ENCODE measurements at regions not wholly inside any gene's neighbourhood (a gene's known extent, or its start where the extent isn't known, plus 50 kb on each side); places are given as distances from the start of the nearest gene placed in this dataset.

DNA sequence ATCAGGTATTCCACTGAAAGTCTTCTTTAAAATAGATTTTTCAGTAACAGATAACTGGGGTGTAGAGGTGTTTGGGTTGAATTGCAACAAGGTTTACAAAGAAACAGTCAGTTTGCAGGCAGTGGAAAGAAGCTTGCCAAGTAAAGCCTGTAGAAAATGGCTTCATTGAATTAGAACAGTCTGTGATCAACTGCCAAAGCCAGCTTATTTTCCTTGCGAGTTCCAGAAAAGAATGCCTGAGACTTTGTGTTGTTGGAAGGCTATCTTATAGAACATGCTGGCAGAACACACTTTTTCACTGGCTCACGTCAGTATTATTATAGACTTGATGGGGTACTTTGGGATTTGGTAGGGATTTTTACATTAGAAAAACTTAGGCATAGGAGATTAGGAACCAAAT, 601.0 kb downstream of the XIRP2 start:
- no peak overlapping the region for H2AFZ ChIP-seq (ENCODE audit: low read length)
- no peaks in the 10 kb centered on the region for H3K79me1 ChIP-seq (ENCODE audit: low read depth, low read length)
- DNase-seq (ENCODE audit: low read depth in 1 of 2, low spot score in 2 of 2) = no peak
- no peak overlapping the region for H4K91ac ChIP-seq (replicated peaks; ENCODE audit: insufficient read length, low read length)
- no peak overlapping the region for H2BK15ac ChIP-seq (ENCODE audit: low read length)
- no peak overlapping the region for H3K4me2 ChIP-seq (ENCODE audit: insufficient read depth in 1 of 2, low read depth in 2 of 2, low read length in 2 of 2)
- H3K9me3 ChIP-seq (ENCODE audit: insufficient read depth in 2 of 2, low read depth in 1 of 2, low read length in 1 of 2) = no peaks in the 10 kb centered on the region
- no peaks in the 10 kb centered on the region for H3K23me2 ChIP-seq (ENCODE audit: low read depth, low read length)
- H2BK120ac ChIP-seq (replicated peaks; ENCODE audit: low read depth, low read length) = no peak overlapping the region
- no peak overlapping the region for H3K14ac ChIP-seq (ENCODE audit: insufficient read length)
- no peak overlapping the region for H3K18ac ChIP-seq (ENCODE audit: extremely low read depth, low read length)
- POLR2A ChIA-PET (ENCODE audit: partially characterized antibody) = no interaction called here
- H3K23ac ChIP-seq (ENCODE audit: insufficient read length) = no peak overlapping the region
- H4K5ac ChIP-seq (ENCODE audit: insufficient read length, low read depth, low read length) = no peak overlapping the region
- no peak overlapping the region for H3K4ac ChIP-seq (replicated peaks; ENCODE audit: insufficient read length, low read depth, low read length)
- no peaks in the 10 kb centered on the region for H3K27me3 ChIP-seq (replicated peaks in 1 of 4; ENCODE audit: control insufficient read depth in 3 of 4, extremely low read depth in 1 of 4, insufficient read depth in 3 of 4, low read length in 3 of 4)
- peaks cover 0 to 3% (median 1%) of the 10 kb centered on the region in 4 experiments; a peak in 3 of 7 replicates for H3K4me1 ChIP-seq (replicated peaks in 1 of 4; ENCODE audit: control insufficient read depth in 3 of 4, insufficient read depth in 4 of 4, low read length in 3 of 4)
- no peak overlapping the region for H2BK5ac ChIP-seq (ENCODE audit: low read depth, low read length)
- no peak overlapping the region for H3K9ac ChIP-seq (replicated peaks in 1 of 4; ENCODE audit: extremely low read depth in 1 of 4, low read depth in 3 of 4, low read length in 3 of 4)
- H2BK12ac ChIP-seq (ENCODE audit: low read depth, low read length) = no peak overlapping the region
- CTCF ChIA-PET (ENCODE audit: partially characterized antibody) = interaction anchor here (1.1 kb wide), 1 partner anchor 98 kb away, joined by 3 read pairs; no protein-coding TSS in a partner anchor
- H3K36me3 ChIP-seq (ENCODE audit: control insufficient read depth in 2 of 4, insufficient read depth in 4 of 4, low read length in 3 of 4) = peaks cover 0 to 3% (median 0%) of the 10 kb centered on the region in 4 experiments; a peak in 2 of 8 replicates
- peaks cover 0 to 32% of the 10 kb centered on the region in 2 experiments; a peak in 2 of 4 replicates for H3K79me2 ChIP-seq (ENCODE audit: control insufficient read depth in 1 of 2, insufficient read depth in 2 of 2, low read length in 2 of 2)
- no peaks in the 10 kb centered on the region for H4K20me1 ChIP-seq (replicated peaks in 1 of 2; ENCODE audit: control insufficient read depth in 1 of 2, insufficient read depth in 2 of 2, low read length in 2 of 2)
- H3K4me3 ChIP-seq (ENCODE audit: extremely low read depth in 1 of 4, insufficient read depth in 2 of 4, low read depth in 3 of 4, low read length in 4 of 4) = no peak overlapping the region
- no peak overlapping the region for H2AK5ac ChIP-seq (ENCODE audit: low read depth, low read length)
- 82% methylated on average over 2 of the region's 2 CpGs; no CpG with 5 or more reads in 1 of the 2 experiments for WGBS, 2 experiments (ENCODE audit: extremely low coverage in 1 of 2, insufficient coverage in 1 of 2, insufficient read length in 1 of 2, insufficient replicate concordance in 2 of 2, low coverage in 1 of 2, low lambda C conversion rate in 2 of 2, missing lambda C conversion rate in 1 of 2)
- H3K56ac ChIP-seq (replicated peaks; ENCODE audit: insufficient read length, low read depth, low read length) = no peak overlapping the region
- no peak overlapping the region for H3K27ac ChIP-seq (ENCODE audit: low read depth, low read length)
- H4K8ac ChIP-seq (ENCODE audit: extremely low read depth, insufficient read depth, low read length) = no peak overlapping the region
- FAIRE-seq = no peak
- no peak overlapping the region for H2BK20ac ChIP-seq (ENCODE audit: low read length)
- TF ChIP-seq, protein P1, sequence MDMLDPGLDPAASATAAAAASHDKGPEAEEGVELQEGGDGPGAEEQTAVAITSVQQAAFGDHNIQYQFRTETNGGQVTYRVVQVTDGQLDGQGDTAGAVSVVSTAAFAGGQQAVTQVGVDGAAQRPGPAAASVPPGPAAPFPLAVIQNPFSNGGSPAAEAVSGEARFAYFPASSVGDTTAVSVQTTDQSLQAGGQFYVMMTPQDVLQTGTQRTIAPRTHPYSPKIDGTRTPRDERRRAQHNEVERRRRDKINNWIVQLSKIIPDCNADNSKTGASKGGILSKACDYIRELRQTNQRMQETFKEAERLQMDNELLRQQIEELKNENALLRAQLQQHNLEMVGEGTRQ (IDR thresholded peaks at IDR 0.05; ENCODE audit: low read length) = no peak
- TF ChIP-seq KDM4A (IDR thresholded peaks at IDR 0.05; ENCODE audit: low read depth, low read length, severe bottlenecking) (no peak), KDM1A (IDR thresholded peaks at IDR 0.05; ENCODE audit: borderline replicate concordance, low read length) (no peak), ZNF274 (IDR thresholded peaks at IDR 0.05; ENCODE audit: borderline replicate concordance, extremely low read depth, low read length) (no peak), HDAC2 (IDR thresholded peaks at IDR 0.05; ENCODE audit: borderline replicate concordance in 1 of 2, low read depth in 2 of 2, low read length in 2 of 2) (no peak), SUZ12 (IDR thresholded peaks at IDR 0.05; ENCODE audit: low read length) (no peak), CHD2 (IDR thresholded peaks at IDR 0.05; ENCODE audit: low read length) (no peak), JUND (IDR thresholded peaks at IDR 0.05; ENCODE audit: low read length) (no peak), SAP30 (IDR thresholded peaks at IDR 0.05; ENCODE audit: insufficient read depth, insufficient replicate concordance, low read length) (no peak), KDM5A (IDR thresholded peaks at IDR 0.05; ENCODE audit: low read length) (no peak)
- TF ChIP-seq, protein P2, sequence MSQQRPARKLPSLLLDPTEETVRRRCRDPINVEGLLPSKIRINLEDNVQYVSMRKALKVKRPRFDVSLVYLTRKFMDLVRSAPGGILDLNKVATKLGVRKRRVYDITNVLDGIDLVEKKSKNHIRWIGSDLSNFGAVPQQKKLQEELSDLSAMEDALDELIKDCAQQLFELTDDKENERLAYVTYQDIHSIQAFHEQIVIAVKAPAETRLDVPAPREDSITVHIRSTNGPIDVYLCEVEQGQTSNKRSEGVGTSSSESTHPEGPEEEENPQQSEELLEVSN (IDR thresholded peaks at IDR 0.05) = no peak
- TF ChIP-seq, protein P3, sequence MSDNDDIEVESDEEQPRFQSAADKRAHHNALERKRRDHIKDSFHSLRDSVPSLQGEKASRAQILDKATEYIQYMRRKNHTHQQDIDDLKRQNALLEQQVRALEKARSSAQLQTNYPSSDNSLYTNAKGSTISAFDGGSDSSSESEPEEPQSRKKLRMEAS (IDR thresholded peaks at IDR 0.05) = no peak
